GM19025 (cell line): ENCODE measurements at regions not wholly inside any gene's neighbourhood (a gene's known extent, or its start where the extent isn't known, plus 50 kb on each side); places are given as distances from the start of the nearest gene placed in this dataset.
A peak's percentile ranks its signal among the peaks of the same experiment; 100 is the strongest.
"Not testable (repeated sequence)": the region's sequence is repeated elsewhere in the genome, so short reads cannot be mapped to it uniquely, and the experiment has no call there.

Experiments
- ATAC-seq: cut with Tn5 transposase; IDR thresholded peaks from one replicate; pipeline ENCODE4 v1.9.1; 2021; ENCODE audit warnings: mild to moderate bottlenecking, low read depth, moderate library complexity; ENCODE audit not compliant: unreplicated experiment

- peak; percentile 33 for ATAC-seq
Measured at GRCh38 chr2:145748927-145749326, 1229.0 kb upstream of the ZEB2 start.

GRCh38 chr2:145747715-145748114 is 1227.8 kb upstream of the ZEB2 start:
- ATAC-seq = no peak

GRCh38 chr2:145745387-145745721 is 1225.4 kb upstream of the ZEB2 start:
- ATAC-seq = not testable (repeated sequence)

GRCh38 chr2:145744541-145745386 is 1224.8 kb upstream of the ZEB2 start:
- ATAC-seq = peak; percentile 62

- no peak for ATAC-seq
Measured at GRCh38 chr2:145743011-145743410, 1223.1 kb upstream of the ZEB2 start.

- ATAC-seq = no peak
Measured at GRCh38 chr2:145741636-145742035, 1221.7 kb upstream of the ZEB2 start.

GRCh38 chr2:145741181-145741580 is 1221.3 kb upstream of the ZEB2 start:
- ATAC-seq = no peak

- no peak for ATAC-seq
Measured at GRCh38 chr2:145740302-145740701, 1220.4 kb upstream of the ZEB2 start.

- ATAC-seq = no peak
Measured at GRCh38 chr2:145739681-145740080, 1219.8 kb upstream of the ZEB2 start.

GRCh38 chr2:145736871-145737270 is 1217.0 kb upstream of the ZEB2 start:
- ATAC-seq = no peak

- no peak for ATAC-seq
Measured at GRCh38 chr2:145731467-145731866, 1211.5 kb upstream of the ZEB2 start.

- ATAC-seq = no peak
Measured at GRCh38 chr2:145729993-145730770, 1210.3 kb upstream of the ZEB2 start.

GRCh38 chr2:145729481-145729880 is 1209.6 kb upstream of the ZEB2 start:
- ATAC-seq = no peak

GRCh38 chr2:145728511-145728910 is 1208.6 kb upstream of the ZEB2 start:
- ATAC-seq = no peak

- ATAC-seq = no peak
Measured at GRCh38 chr2:145725876-145726275, 1206.0 kb upstream of the ZEB2 start.

- ATAC-seq = no peak
Measured at GRCh38 chr2:145724311-145724898, 1204.5 kb upstream of the ZEB2 start.

GRCh38 chr2:145723872-145724271 is 1204.0 kb upstream of the ZEB2 start:
- ATAC-seq = no peak

- no peak for ATAC-seq
Measured at GRCh38 chr2:145721681-145722080, 1201.8 kb upstream of the ZEB2 start.

- ATAC-seq = no peak
Measured at GRCh38 chr2:145715601-145716000, 1195.7 kb upstream of the ZEB2 start.

- no peak for ATAC-seq
Measured at GRCh38 chr2:145710303-145710702, 1190.4 kb upstream of the ZEB2 start.

- ATAC-seq = no peak
Measured at GRCh38 chr2:145702305-145702704, 1182.4 kb upstream of the ZEB2 start.
